ENCODE measurements at regions not wholly inside any gene's neighbourhood (a gene's known extent, or its start where the extent isn't known, plus 50 kb on each side); places are given as distances from the start of the nearest gene placed in this dataset.

GRCh38 chr9:86424251-86424891, 70.2 kb upstream of the TUT7 start:
- TF ChIP-seq EZH2 (IDR thresholded peaks at IDR 0.05; ENCODE audit: insufficient read depth, low read length) (no peak), CTCF (IDR thresholded peaks at IDR 0.05; ENCODE audit: insufficient read depth, low read depth, low read length) (no peak)

All from astrocyte (in vitro differentiated cells and primary cell).